ENCODE measurements at regions not wholly inside any gene's neighbourhood (a gene's known extent, or its start where the extent isn't known, plus 50 kb on each side); places are given as distances from the start of the nearest gene placed in this dataset.

- peaks cover 0 to 7% (median 0%) of the 10 kb centered on the region in 7 donors for H3K27me3 ChIP-seq (replicated peaks in 1 of 7)
- intact Hi-C loops (cut with DNase I; ENCODE audit: low total_unique reads) = no loop called here
- H3K27ac ChIP-seq = no peak overlapping the region
- no peaks in the 10 kb centered on the region for H3K9me3 ChIP-seq
- no peak for DNase-seq
- H3K4me3 ChIP-seq = no peak overlapping the region
- H3K36me3 ChIP-seq = no peaks in the 10 kb centered on the region
- TF ChIP-seq, protein P1, sequence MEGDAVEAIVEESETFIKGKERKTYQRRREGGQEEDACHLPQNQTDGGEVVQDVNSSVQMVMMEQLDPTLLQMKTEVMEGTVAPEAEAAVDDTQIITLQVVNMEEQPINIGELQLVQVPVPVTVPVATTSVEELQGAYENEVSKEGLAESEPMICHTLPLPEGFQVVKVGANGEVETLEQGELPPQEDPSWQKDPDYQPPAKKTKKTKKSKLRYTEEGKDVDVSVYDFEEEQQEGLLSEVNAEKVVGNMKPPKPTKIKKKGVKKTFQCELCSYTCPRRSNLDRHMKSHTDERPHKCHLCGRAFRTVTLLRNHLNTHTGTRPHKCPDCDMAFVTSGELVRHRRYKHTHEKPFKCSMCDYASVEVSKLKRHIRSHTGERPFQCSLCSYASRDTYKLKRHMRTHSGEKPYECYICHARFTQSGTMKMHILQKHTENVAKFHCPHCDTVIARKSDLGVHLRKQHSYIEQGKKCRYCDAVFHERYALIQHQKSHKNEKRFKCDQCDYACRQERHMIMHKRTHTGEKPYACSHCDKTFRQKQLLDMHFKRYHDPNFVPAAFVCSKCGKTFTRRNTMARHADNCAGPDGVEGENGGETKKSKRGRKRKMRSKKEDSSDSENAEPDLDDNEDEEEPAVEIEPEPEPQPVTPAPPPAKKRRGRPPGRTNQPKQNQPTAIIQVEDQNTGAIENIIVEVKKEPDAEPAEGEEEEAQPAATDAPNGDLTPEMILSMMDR (IDR thresholded peaks at IDR 0.05 in 8 of 11, conservative IDR thresholded peaks at IDR 0.05 in 3 of 11) = no peak
- no peak for TF ChIP-seq POLR2A (IDR thresholded peaks at IDR 0.05)
- TF ChIP-seq POLR2AphosphoS5 (IDR thresholded peaks at IDR 0.05) = no peak
- 66 to 86% (median 79%) methylated on average over 6 of the region's 6 CpGs for WGBS, 5 donors
- H3K4me1 ChIP-seq = peaks cover 0 to 20% (median 9%) of the 10 kb centered on the region in 6 donors
Observed at GRCh38 chr4:138669479-138670315, 345.9 kb upstream of the NOCT start.

DNA sequence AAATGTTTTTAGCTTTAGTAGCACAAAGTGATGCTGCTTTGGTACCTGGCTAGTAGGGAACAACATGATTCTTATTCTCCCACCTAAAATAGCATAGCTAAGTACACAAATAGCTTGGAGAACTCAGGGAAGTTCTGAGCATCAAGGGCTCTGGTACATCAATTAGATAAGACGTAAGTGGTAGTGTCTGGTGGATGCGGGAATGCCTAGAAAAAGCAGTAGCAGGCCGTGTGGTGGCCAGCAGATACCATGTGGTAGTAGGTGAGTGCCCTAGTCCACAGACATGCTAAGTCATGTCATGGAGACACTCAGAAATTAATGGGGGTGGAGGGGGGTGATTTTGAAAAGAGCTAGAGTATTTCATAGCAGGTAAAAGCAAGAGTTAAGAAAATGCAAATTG lies 347.3 kb upstream of the NOCT start:
- Histone ChIP-seq H3K27ac (no peak overlapping the region), H3K27me3 (replicated peaks in 1 of 7) (peaks cover 0 to 7% (median 0%) of the 10 kb centered on the region in 7 donors), H3K9me3 (no peaks in the 10 kb centered on the region), H3K36me3 (no peaks in the 10 kb centered on the region), H3K4me3 (no peak overlapping the region), H3K4me1 (peaks cover 0 to 20% (median 8%) of the 10 kb centered on the region in 6 donors)
- DNase-seq = no peak
- intact Hi-C loops (cut with DNase I; ENCODE audit: low total_unique reads) = no loop called here
- TF ChIP-seq, protein P1 (IDR thresholded peaks at IDR 0.05 in 8 of 11, conservative IDR thresholded peaks at IDR 0.05 in 3 of 11) = no peak
- TF ChIP-seq POLR2A (IDR thresholded peaks at IDR 0.05) = no peak
- no peak for TF ChIP-seq POLR2AphosphoS5 (IDR thresholded peaks at IDR 0.05)
- 88 to 99% (median 95%) methylated on average over 3 of the region's 3 CpGs for WGBS, 5 donors

DNA sequence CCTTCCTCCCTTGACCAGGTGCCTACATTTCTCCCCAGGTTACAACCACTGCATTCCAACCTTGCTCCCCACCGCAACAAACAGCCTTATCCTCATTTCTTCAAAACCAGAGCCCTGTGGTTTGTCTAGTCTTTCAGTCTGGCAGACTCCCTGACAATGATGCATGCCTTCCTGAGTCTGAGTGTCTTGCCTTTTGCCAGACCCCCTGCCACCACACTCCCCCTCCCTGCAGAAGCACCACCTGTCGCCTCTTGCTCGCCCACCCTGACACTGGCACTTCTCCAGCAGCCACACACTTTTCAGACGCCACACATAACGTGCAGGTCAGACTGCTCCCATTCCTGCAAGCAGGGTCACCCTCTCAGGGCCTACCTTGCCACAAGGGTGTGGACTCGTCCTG lies 349.2 kb upstream of the NOCT start:
- peaks cover 0 to 6% (median 0%) of the 10 kb centered on the region in 7 donors for H3K27me3 ChIP-seq (replicated peaks in 1 of 7)
- no peak for DNase-seq
- no peak overlapping the region for H3K4me3 ChIP-seq
- 72 to 89% (median 81%) methylated on average over 6 of the region's 6 CpGs for WGBS, 5 donors
- TF ChIP-seq POLR2A (IDR thresholded peaks at IDR 0.05) (no peak), POLR2AphosphoS5 (IDR thresholded peaks at IDR 0.05) (no peak)
- intact Hi-C loops (cut with DNase I; ENCODE audit: low total_unique reads) = no loop called here
- H3K4me1 ChIP-seq = peaks cover 0 to 2% (median 0%) of the 10 kb centered on the region in 6 donors
- H3K27ac ChIP-seq = no peak overlapping the region
- H3K9me3 ChIP-seq = no peaks in the 10 kb centered on the region
- no peaks in the 10 kb centered on the region for H3K36me3 ChIP-seq

GRCh38 chr4:138665851-138666250 lies 349.7 kb upstream of the NOCT start:
- no peaks in the 10 kb centered on the region for H3K4me1 ChIP-seq
- DNase-seq = no peak
- no peaks in the 10 kb centered on the region for H3K9me3 ChIP-seq
- H3K27ac ChIP-seq = no peak overlapping the region
- intact Hi-C loops (cut with DNase I; ENCODE audit: low total_unique reads) = no loop called here
- no peaks in the 10 kb centered on the region for H3K36me3 ChIP-seq
- peaks cover 0 to under 1% (median 0%) of the 10 kb centered on the region in 7 donors for H3K27me3 ChIP-seq (replicated peaks in 1 of 7)
- TF ChIP-seq, protein P1 (IDR thresholded peaks at IDR 0.05 in 8 of 11, conservative IDR thresholded peaks at IDR 0.05 in 3 of 11) = no peak
- WGBS, 5 donors = 84 to 96% (median 91%) methylated on average over 4 of the region's 4 CpGs
- no peak overlapping the region for H3K4me3 ChIP-seq
